ENCODE measurements at regions not wholly inside any gene's neighbourhood (a gene's known extent, or its start where the extent isn't known, plus 50 kb on each side); places are given as distances from the start of the nearest gene placed in this dataset.

- no peak overlapping the region for H3K9ac ChIP-seq (ENCODE audit: low read length)
- H3K9me2 ChIP-seq (ENCODE audit: insufficient read depth), result no peaks in the 10 kb centered on the region
- no peak overlapping the region for H2AFZ ChIP-seq (ENCODE audit: low read depth, low read length, poor library complexity, severe bottlenecking)
- no peak for DNase-seq (ENCODE audit: low read depth, low spot score)
- no TSS peak for BruUV-seq (replicated peaks)
- CTCF ChIA-PET, result no interaction called here
- TF ChIP-seq SRF (IDR thresholded peaks at IDR 0.05; ENCODE audit: low read depth), result no peak
- TF ChIP-seq, protein P1, sequence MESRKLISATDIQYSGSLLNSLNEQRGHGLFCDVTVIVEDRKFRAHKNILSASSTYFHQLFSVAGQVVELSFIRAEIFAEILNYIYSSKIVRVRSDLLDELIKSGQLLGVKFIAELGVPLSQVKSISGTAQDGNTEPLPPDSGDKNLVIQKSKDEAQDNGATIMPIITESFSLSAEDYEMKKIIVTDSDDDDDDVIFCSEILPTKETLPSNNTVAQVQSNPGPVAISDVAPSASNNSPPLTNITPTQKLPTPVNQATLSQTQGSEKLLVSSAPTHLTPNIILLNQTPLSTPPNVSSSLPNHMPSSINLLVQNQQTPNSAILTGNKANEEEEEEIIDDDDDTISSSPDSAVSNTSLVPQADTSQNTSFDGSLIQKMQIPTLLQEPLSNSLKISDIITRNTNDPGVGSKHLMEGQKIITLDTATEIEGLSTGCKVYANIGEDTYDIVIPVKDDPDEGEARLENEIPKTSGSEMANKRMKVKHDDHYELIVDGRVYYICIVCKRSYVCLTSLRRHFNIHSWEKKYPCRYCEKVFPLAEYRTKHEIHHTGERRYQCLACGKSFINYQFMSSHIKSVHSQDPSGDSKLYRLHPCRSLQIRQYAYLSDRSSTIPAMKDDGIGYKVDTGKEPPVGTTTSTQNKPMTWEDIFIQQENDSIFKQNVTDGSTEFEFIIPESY (IDR thresholded peaks at IDR 0.05; ENCODE audit: extremely low read depth, insufficient replicate concordance, low read length), result no peak
- no peak for TF ChIP-seq MAX (IDR thresholded peaks at IDR 0.05)
- TF ChIP-seq, protein P2, sequence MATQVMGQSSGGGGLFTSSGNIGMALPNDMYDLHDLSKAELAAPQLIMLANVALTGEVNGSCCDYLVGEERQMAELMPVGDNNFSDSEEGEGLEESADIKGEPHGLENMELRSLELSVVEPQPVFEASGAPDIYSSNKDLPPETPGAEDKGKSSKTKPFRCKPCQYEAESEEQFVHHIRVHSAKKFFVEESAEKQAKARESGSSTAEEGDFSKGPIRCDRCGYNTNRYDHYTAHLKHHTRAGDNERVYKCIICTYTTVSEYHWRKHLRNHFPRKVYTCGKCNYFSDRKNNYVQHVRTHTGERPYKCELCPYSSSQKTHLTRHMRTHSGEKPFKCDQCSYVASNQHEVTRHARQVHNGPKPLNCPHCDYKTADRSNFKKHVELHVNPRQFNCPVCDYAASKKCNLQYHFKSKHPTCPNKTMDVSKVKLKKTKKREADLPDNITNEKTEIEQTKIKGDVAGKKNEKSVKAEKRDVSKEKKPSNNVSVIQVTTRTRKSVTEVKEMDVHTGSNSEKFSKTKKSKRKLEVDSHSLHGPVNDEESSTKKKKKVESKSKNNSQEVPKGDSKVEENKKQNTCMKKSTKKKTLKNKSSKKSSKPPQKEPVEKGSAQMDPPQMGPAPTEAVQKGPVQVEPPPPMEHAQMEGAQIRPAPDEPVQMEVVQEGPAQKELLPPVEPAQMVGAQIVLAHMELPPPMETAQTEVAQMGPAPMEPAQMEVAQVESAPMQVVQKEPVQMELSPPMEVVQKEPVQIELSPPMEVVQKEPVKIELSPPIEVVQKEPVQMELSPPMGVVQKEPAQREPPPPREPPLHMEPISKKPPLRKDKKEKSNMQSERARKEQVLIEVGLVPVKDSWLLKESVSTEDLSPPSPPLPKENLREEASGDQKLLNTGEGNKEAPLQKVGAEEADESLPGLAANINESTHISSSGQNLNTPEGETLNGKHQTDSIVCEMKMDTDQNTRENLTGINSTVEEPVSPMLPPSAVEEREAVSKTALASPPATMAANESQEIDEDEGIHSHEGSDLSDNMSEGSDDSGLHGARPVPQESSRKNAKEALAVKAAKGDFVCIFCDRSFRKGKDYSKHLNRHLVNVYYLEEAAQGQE (IDR thresholded peaks at IDR 0.05; ENCODE audit: low read depth), result no peak
- TF ChIP-seq, protein P3, sequence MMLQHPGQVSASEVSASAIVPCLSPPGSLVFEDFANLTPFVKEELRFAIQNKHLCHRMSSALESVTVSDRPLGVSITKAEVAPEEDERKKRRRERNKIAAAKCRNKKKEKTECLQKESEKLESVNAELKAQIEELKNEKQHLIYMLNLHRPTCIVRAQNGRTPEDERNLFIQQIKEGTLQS (IDR thresholded peaks at IDR 0.05), result no peak
- no peak for TF ChIP-seq JUND (IDR thresholded peaks at IDR 0.05)
- TF ChIP-seq POLR2A (IDR thresholded peaks at IDR 0.05; ENCODE audit: borderline replicate concordance, extremely low read depth, insufficient read depth, insufficient read length), result no peak
- no peak for TF ChIP-seq EZH2phosphoT487 (IDR thresholded peaks at IDR 0.05; ENCODE audit: borderline replicate concordance)
- TF ChIP-seq EGR1 (IDR thresholded peaks at IDR 0.05; ENCODE audit: low read depth), result no peak
- no peak for TF ChIP-seq SP1 (IDR thresholded peaks at IDR 0.05; ENCODE audit: low read depth)
- no peak for TF ChIP-seq ZNF274 (IDR thresholded peaks at IDR 0.05; ENCODE audit: low read depth, low read length)
- TF ChIP-seq CEBPB (IDR thresholded peaks at IDR 0.05; ENCODE audit: low read depth), result no peak
- TF ChIP-seq TCF7L2 (IDR thresholded peaks at IDR 0.05; ENCODE audit: borderline replicate concordance, extremely low read depth, insufficient read depth, insufficient read length), result no peak
- TF ChIP-seq EZH2 (IDR thresholded peaks at IDR 0.05), result no peak
- H3K79me2 ChIP-seq (ENCODE audit: insufficient read depth, low read length), result no peaks in the 10 kb centered on the region
- H3K4me1 ChIP-seq (ENCODE audit: control insufficient read depth in 1 of 2, insufficient read depth in 2 of 2, low read length in 2 of 2), result peaks cover 0 to 4% of the 10 kb centered on the region in 2 experiments; a peak in 2 of 4 replicates
- no peak for ATAC-seq
- H3K27ac ChIP-seq (ENCODE audit: low read depth, low read length), result no peak overlapping the region
- H3K36me3 ChIP-seq (ENCODE audit: control insufficient read depth in 1 of 2, insufficient read depth in 2 of 2, low read length in 2 of 2), result no peaks in the 10 kb centered on the region
- no peaks in the 10 kb centered on the region for H3K9me3 ChIP-seq (ENCODE audit: control insufficient read depth in 1 of 2, insufficient read depth in 1 of 2, low read depth in 1 of 2, low read length in 2 of 2)
- H3K27me3 ChIP-seq (ENCODE audit: insufficient read depth, low read length), result no peaks in the 10 kb centered on the region
- no peak overlapping the region for H3K4me2 ChIP-seq (ENCODE audit: low read length)
- POLR2A ChIA-PET, result no interaction called here
- no peaks in the 10 kb centered on the region for H4K20me1 ChIP-seq (ENCODE audit: insufficient read depth)
- H3K4me3 ChIP-seq (replicated peaks in 1 of 2; ENCODE audit: low read depth in 1 of 2, low read length in 2 of 2), result no peak overlapping the region
- RAD21 ChIA-PET (ENCODE audit: low non-redundant PET in 1 of 2, low total read pairs in 2 of 2, uncharacterized antibody in 2 of 2, unreplicated experiment in 2 of 2), result no interaction called here
- intact Hi-C loops (cut with micrococcal nuclease), result no loop called here
Measured at GRCh38 chr4:40687676-40688389, 58.2 kb upstream of the RBM47 start.
